ENCODE measurements at regions not wholly inside any gene's neighbourhood (a gene's known extent, or its start where the extent isn't known, plus 50 kb on each side); places are given as distances from the start of the nearest gene placed in this dataset.

DNA sequence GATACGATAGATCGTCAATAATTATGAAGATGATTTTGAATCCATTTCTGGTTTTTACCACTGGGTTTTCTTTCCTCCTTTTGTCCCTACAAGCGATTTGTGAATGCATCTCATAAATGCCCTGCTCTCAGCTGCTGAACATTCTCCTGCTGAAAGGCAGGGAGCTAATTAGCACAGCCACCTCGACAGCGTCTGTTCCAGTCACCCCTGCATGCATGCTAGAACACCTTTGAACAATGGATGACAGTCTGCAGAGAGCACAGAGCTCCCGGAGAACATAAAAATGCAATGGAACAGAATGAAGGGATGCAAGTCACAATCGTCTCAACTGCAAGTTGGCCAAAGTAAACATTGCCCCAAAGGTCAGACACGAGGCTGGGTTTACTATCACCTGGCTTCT lies 105.8 kb downstream of the SLC35B3 start:
- Histone ChIP-seq H3K36me3 (ENCODE audit: insufficient read depth) (no peaks in the 10 kb centered on the region), H3K27me3 (ENCODE audit: insufficient read depth) (no peaks in the 10 kb centered on the region), H3K9me2 (ENCODE audit: insufficient read depth) (no peaks in the 10 kb centered on the region), H4K20me1 (replicated peaks; ENCODE audit: insufficient read depth) (no peaks in the 10 kb centered on the region), H2AFZ (no peak overlapping the region), H3K27ac (ENCODE audit: low read depth) (no peak overlapping the region), H3K4me2 (no peak overlapping the region), H3K4me1 (ENCODE audit: insufficient read depth) (peaks cover 7% of the 10 kb centered on the region; the same call in 1 of the 2 replicates), H3K79me2 (replicated peaks; ENCODE audit: insufficient read depth) (no peaks in the 10 kb centered on the region), H3K4me3 (no peak overlapping the region), H3F3A (replicated peaks; ENCODE audit: low read depth) (no peaks in the 10 kb centered on the region)
- Mint-ChIP-seq H3K4me1 (peaks cover 11% of the 10 kb centered on the region; the same call in 2 of the 3 replicates), H3K27me3 (ENCODE audit: insufficient read depth, low read depth, poor library complexity) (peaks cover 5% of the 10 kb centered on the region), H3K27ac (no peak overlapping the region), H3K36me3 (ENCODE audit: low read depth) (no peaks in the 10 kb centered on the region), H3K4me3 (no peak overlapping the region), H3K9me3 (no peaks in the 10 kb centered on the region)
- ATAC-seq (no peak), DNase-seq (ENCODE audit: low spot score) (no peak)
- TF ChIP-seq, protein P1, sequence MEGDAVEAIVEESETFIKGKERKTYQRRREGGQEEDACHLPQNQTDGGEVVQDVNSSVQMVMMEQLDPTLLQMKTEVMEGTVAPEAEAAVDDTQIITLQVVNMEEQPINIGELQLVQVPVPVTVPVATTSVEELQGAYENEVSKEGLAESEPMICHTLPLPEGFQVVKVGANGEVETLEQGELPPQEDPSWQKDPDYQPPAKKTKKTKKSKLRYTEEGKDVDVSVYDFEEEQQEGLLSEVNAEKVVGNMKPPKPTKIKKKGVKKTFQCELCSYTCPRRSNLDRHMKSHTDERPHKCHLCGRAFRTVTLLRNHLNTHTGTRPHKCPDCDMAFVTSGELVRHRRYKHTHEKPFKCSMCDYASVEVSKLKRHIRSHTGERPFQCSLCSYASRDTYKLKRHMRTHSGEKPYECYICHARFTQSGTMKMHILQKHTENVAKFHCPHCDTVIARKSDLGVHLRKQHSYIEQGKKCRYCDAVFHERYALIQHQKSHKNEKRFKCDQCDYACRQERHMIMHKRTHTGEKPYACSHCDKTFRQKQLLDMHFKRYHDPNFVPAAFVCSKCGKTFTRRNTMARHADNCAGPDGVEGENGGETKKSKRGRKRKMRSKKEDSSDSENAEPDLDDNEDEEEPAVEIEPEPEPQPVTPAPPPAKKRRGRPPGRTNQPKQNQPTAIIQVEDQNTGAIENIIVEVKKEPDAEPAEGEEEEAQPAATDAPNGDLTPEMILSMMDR (conservative IDR thresholded peaks at IDR 0.05; ENCODE audit: low read depth in 2 of 2): no peak
- no peak for TF ChIP-seq NANOG (IDR thresholded peaks at IDR 0.05; ENCODE audit: borderline replicate concordance)
- TF ChIP-seq, protein P2, sequence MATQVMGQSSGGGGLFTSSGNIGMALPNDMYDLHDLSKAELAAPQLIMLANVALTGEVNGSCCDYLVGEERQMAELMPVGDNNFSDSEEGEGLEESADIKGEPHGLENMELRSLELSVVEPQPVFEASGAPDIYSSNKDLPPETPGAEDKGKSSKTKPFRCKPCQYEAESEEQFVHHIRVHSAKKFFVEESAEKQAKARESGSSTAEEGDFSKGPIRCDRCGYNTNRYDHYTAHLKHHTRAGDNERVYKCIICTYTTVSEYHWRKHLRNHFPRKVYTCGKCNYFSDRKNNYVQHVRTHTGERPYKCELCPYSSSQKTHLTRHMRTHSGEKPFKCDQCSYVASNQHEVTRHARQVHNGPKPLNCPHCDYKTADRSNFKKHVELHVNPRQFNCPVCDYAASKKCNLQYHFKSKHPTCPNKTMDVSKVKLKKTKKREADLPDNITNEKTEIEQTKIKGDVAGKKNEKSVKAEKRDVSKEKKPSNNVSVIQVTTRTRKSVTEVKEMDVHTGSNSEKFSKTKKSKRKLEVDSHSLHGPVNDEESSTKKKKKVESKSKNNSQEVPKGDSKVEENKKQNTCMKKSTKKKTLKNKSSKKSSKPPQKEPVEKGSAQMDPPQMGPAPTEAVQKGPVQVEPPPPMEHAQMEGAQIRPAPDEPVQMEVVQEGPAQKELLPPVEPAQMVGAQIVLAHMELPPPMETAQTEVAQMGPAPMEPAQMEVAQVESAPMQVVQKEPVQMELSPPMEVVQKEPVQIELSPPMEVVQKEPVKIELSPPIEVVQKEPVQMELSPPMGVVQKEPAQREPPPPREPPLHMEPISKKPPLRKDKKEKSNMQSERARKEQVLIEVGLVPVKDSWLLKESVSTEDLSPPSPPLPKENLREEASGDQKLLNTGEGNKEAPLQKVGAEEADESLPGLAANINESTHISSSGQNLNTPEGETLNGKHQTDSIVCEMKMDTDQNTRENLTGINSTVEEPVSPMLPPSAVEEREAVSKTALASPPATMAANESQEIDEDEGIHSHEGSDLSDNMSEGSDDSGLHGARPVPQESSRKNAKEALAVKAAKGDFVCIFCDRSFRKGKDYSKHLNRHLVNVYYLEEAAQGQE (IDR thresholded peaks at IDR 0.05; ENCODE audit: unreplicated experiment): no peak
- no peak for TF ChIP-seq ZNF331 (CRISPR knock-in tag; IDR thresholded peaks at IDR 0.05; ENCODE audit: low read depth)
- TF ChIP-seq, protein P3, sequence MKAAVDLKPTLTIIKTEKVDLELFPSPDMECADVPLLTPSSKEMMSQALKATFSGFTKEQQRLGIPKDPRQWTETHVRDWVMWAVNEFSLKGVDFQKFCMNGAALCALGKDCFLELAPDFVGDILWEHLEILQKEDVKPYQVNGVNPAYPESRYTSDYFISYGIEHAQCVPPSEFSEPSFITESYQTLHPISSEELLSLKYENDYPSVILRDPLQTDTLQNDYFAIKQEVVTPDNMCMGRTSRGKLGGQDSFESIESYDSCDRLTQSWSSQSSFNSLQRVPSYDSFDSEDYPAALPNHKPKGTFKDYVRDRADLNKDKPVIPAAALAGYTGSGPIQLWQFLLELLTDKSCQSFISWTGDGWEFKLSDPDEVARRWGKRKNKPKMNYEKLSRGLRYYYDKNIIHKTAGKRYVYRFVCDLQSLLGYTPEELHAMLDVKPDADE (IDR thresholded peaks at IDR 0.05): no peak
- TF ChIP-seq ZNF114 (CRISPR knock-in tag; IDR thresholded peaks at IDR 0.05): no peak
- no peak for TF ChIP-seq CREB1 (CRISPR knock-in tag; IDR thresholded peaks at IDR 0.05; ENCODE audit: low read depth)
- TF ChIP-seq POLR2AphosphoS5 (IDR thresholded peaks at IDR 0.05; ENCODE audit: low read depth): no peak
- no peak for TF ChIP-seq ZNF462 (CRISPR knock-in tag; IDR thresholded peaks at IDR 0.05)
- no peak for TF ChIP-seq JUNB (IDR thresholded peaks at IDR 0.05; ENCODE audit: unreplicated experiment)
- TF ChIP-seq STAT1 (IDR thresholded peaks at IDR 0.05; ENCODE audit: unreplicated experiment): no peak
- TF ChIP-seq EZH2 (IDR thresholded peaks at IDR 0.05; ENCODE audit: low read depth, unreplicated experiment): no peak
- no peak for TF ChIP-seq EZH2phosphoT487 (IDR thresholded peaks at IDR 0.05; ENCODE audit: unreplicated experiment)

Measured in GM23338 (cell line).